H9 (cell line): ENCODE measurements at regions not wholly inside any gene's neighbourhood (a gene's known extent, or its start where the extent isn't known, plus 50 kb on each side); places are given as distances from the start of the nearest gene placed in this dataset.

ENCODE experiments used
- DNase-seq: peaks from one replicate; pipeline ENCODE4 v3.0.0-alpha.2; 2017
- H2AFZ ChIP-seq: one replicate; pipeline ENCODE4 v1.6.1; 2013; ENCODE audit warnings: mild to moderate bottlenecking, low read length, control low read depth, moderate library complexity
- H2AK5ac ChIP-seq: 2 replicates; pipeline ENCODE4 v1.6.1; 2013; ENCODE audit warnings: low read length, control low read depth, mixed read lengths; ENCODE audit not compliant: insufficient read length
- H2BK120ac ChIP-seq: one replicate; pipeline ENCODE4 v1.6.1; 2013; ENCODE audit warnings: low read depth, mild to moderate bottlenecking, low read length, control low read depth, inconsistent platforms; ENCODE audit not compliant: poor library complexity, severe bottlenecking
- H2BK12ac ChIP-seq: 2 replicates; pipeline ENCODE4 v1.6.1; 2013; ENCODE audit warnings: low read length, control low read depth, mixed read lengths, low read depth; ENCODE audit not compliant: insufficient read length
- H2BK15ac ChIP-seq: 2 replicates; pipeline ENCODE4 v1.6.1; 2013; ENCODE audit warnings: low read depth, low read length, control low read depth
- H2BK20ac ChIP-seq: one replicate; pipeline ENCODE4 v1.6.1; 2013; ENCODE audit warnings: low read depth, mild to moderate bottlenecking, low read length, control low read depth, inconsistent platforms; ENCODE audit not compliant: poor library complexity, severe bottlenecking
- H2BK5ac ChIP-seq: 2 replicates; pipeline ENCODE4 v1.6.1; 2013; ENCODE audit warnings: low read length, control low read depth, mixed read lengths; ENCODE audit not compliant: insufficient read length
- H3K14ac ChIP-seq: 2 replicates; pipeline ENCODE4 v1.6.1; 2013; ENCODE audit warnings: low read length, control low read depth; ENCODE audit not compliant: insufficient read depth
- H3K18ac ChIP-seq: 2 replicates; pipeline ENCODE4 v1.6.1; 2013; ENCODE audit warnings: low read depth, mild to moderate bottlenecking, mixed read lengths, low read length, control low read depth; ENCODE audit not compliant: insufficient read length
- H3K23ac ChIP-seq: 2 replicates; pipeline ENCODE4 v1.6.1; 2013; ENCODE audit warnings: low read length, control low read depth, mixed read lengths, low read depth; ENCODE audit not compliant: insufficient read length
- H3K23me2 ChIP-seq: 2 replicates; pipeline ENCODE4 v1.6.1; 2013; ENCODE audit warnings: low read depth, mild to moderate bottlenecking, mixed read lengths, low read length, control low read depth; ENCODE audit not compliant: insufficient read length, poor library complexity, severe bottlenecking
- H3K27ac ChIP-seq: 2 replicates; pipeline ENCODE4 v1.5.1; 2013; ENCODE audit warnings: low read length, control low read depth, mixed read lengths, low read depth; ENCODE audit not compliant: insufficient read length
- H3K27me3 ChIP-seq: 2 replicates; pipeline ENCODE4 v1.6.1; 2013; ENCODE audit warnings: low read length, control low read depth, inconsistent platforms; ENCODE audit not compliant: insufficient read depth
- H3K4ac ChIP-seq: 2 replicates; pipeline ENCODE4 v1.6.1; 2013; ENCODE audit warnings: low read depth, mild to moderate bottlenecking, control low read depth, inconsistent platforms, low read length, moderate library complexity
- H3K4me1 ChIP-seq: 2 replicates; pipeline ENCODE4 v1.6.1; 2013; ENCODE audit warnings: low read length, control low read depth, inconsistent platforms; ENCODE audit not compliant: insufficient read depth
- H3K4me2 ChIP-seq: 2 replicates; pipeline ENCODE4 v1.6.1; 2013; ENCODE audit warnings: low read length, control low read depth, mixed read lengths; ENCODE audit not compliant: insufficient read length, insufficient read depth
- H3K56ac ChIP-seq: 2 replicates; pipeline ENCODE4 v1.6.1; 2013; ENCODE audit warnings: low read depth, mild to moderate bottlenecking, mixed read lengths, low read length, control low read depth; ENCODE audit not compliant: insufficient read length
- H3K79me1 ChIP-seq: 2 replicates; pipeline ENCODE4 v1.6.1; 2013; ENCODE audit warnings: low read depth, mild to moderate bottlenecking, moderate library complexity, low read length, control low read depth, inconsistent platforms; ENCODE audit not compliant: insufficient read depth, poor library complexity, severe bottlenecking
- H3K79me2 ChIP-seq: 2 replicates; pipeline ENCODE4 v1.6.1; 2013; ENCODE audit warnings: low read length, control low read depth, inconsistent platforms; ENCODE audit not compliant: insufficient read depth
- H3K9ac ChIP-seq: 2 replicates; pipeline ENCODE4 v1.6.1; 2013; ENCODE audit warnings: low read length, control low read depth, mixed read lengths; ENCODE audit not compliant: insufficient read length; ENCODE audit errors: extremely low read depth
- H3K9me3 ChIP-seq: one replicate; pipeline ENCODE4 v1.6.1; 2013; ENCODE audit warnings: low read depth, low read length, inconsistent platforms; ENCODE audit not compliant: control insufficient read depth
- H3T11ph ChIP-seq: one replicate; pipeline ENCODE4 v1.6.1; 2013; ENCODE audit warnings: mild to moderate bottlenecking, low read length, control low read depth, inconsistent platforms
- H4K20me1 ChIP-seq: one replicate; pipeline ENCODE4 v1.6.1; 2013; ENCODE audit not compliant: control insufficient read depth, insufficient read length, insufficient read depth
- H4K5ac ChIP-seq: 2 replicates; pipeline ENCODE4 v1.6.1; 2013; ENCODE audit warnings: low read depth, mild to moderate bottlenecking, mixed read lengths, low read length, control low read depth; ENCODE audit not compliant: insufficient read length
- H4K8ac ChIP-seq: replicated peaks from 2 replicates; pipeline ENCODE4 v1.6.1; 2013; ENCODE audit warnings: low read length, control low read depth, mixed read lengths, low read depth; ENCODE audit not compliant: insufficient read length
- H4K91ac ChIP-seq: 2 replicates; pipeline ENCODE4 v1.6.1; 2013; ENCODE audit warnings: low read depth, mild to moderate bottlenecking, moderate library complexity, mixed read lengths, low read length, control low read depth; ENCODE audit not compliant: insufficient read length
- H3K27ac Mint-ChIP-seq, 3 experiments: 2 replicates in 2 of 3; 3 replicates in 1 of 3; pipeline ENCODE4 v1.8.0; 2020 to 2021; ENCODE audit warnings: mixed read lengths in 3 of 3, mild to moderate bottlenecking in 1 of 3, moderate library complexity in 1 of 3
- H3K27me3 Mint-ChIP-seq: 2 replicates; pipeline ENCODE4 v1.8.0; 2021; ENCODE audit warnings: low read depth, mild to moderate bottlenecking, moderate library complexity, mixed read lengths
- H3K36me3 Mint-ChIP-seq, 3 experiments: 2 replicates in 2 of 3; 3 replicates in 1 of 3; pipeline ENCODE4 v1.8.0; 2020 to 2021; ENCODE audit warnings: low read depth in 3 of 3, mixed read lengths in 3 of 3; ENCODE audit not compliant: insufficient read depth in 1 of 3
- H3K4me1 Mint-ChIP-seq, 2 experiments: 2 replicates each; pipeline ENCODE4 v1.8.0; 2020; ENCODE audit warnings: mixed read lengths in 2 of 2
- H3K4me3 Mint-ChIP-seq, 2 experiments: 2 replicates in 1 of 2; 3 replicates in 1 of 2; pipeline ENCODE4 v1.8.0; 2020 to 2021; ENCODE audit warnings: mild to moderate bottlenecking in 2 of 2, mixed read lengths in 2 of 2, moderate library complexity in 1 of 2
- H3K9me3 Mint-ChIP-seq, 2 experiments: 2 replicates in 1 of 2; 3 replicates in 1 of 2; pipeline ENCODE4 v1.8.0; 2020; ENCODE audit warnings: mild to moderate bottlenecking in 2 of 2, mixed read lengths in 2 of 2, moderate library complexity in 1 of 2
- CTCF ChIP-seq: fragments of 200-600 bp; sonication (generic); conservative IDR thresholded peaks from 3 replicates; pipeline ENCODE4 v1.8.0; 2021; ENCODE audit warnings: antibody characterized with exemption, mild to moderate bottlenecking
- WGBS: extraction: QIAGEN DNeasy Blood & Tissue Kit; methylation state at CpG from one replicate; pipeline ENCODE4 v1.1.7; 2013; ENCODE audit warnings: missing lambda C conversion rate, low lambda C conversion rate, mixed read lengths; ENCODE audit not compliant: insufficient read length; ENCODE audit errors: extremely low coverage; 5-methylcytosine and 5-hydroxymethylcytosine counted together

- H3K14ac ChIP-seq, result no peak overlapping the region
- no peak overlapping the region for H4K8ac ChIP-seq
- H3K9me3 ChIP-seq, result no peaks in the 10 kb centered on the region
- Mint-ChIP-seq H3K27ac (no peak overlapping the region), H3K9me3 (peaks cover 0 to 2% of the 10 kb centered on the region in 2 experiments; a peak in 1 of 5 replicates), H3K4me1 (peaks cover 18 to 23% of the 10 kb centered on the region in 2 experiments), H3K36me3 (no peaks in the 10 kb centered on the region; a peak in 2 of 7 replicates), H3K27me3 (peaks cover 1% of the 10 kb centered on the region; the same call in 1 of the 2 replicates), H3K4me3 (no peak overlapping the region)
- no peaks in the 10 kb centered on the region for H4K20me1 ChIP-seq
- H2BK15ac ChIP-seq, result no peak overlapping the region
- no peak overlapping the region for H3K9ac ChIP-seq
- no peaks in the 10 kb centered on the region for H3K79me1 ChIP-seq
- H4K91ac ChIP-seq, result no peak overlapping the region
- no peak overlapping the region for H2BK12ac ChIP-seq
- no peaks in the 10 kb centered on the region for H3K23me2 ChIP-seq
- TF ChIP-seq CTCF, result no peak
- H2BK20ac ChIP-seq, result no peak overlapping the region
- no peaks in the 10 kb centered on the region for H3K27me3 ChIP-seq
- H2BK120ac ChIP-seq, result no peak overlapping the region
- no peaks in the 10 kb centered on the region for H3K79me2 ChIP-seq
- no peak overlapping the region for H3T11ph ChIP-seq
- H4K5ac ChIP-seq, result no peak overlapping the region
- no peak overlapping the region for H3K23ac ChIP-seq
- H2AFZ ChIP-seq, result no peak overlapping the region
- H3K18ac ChIP-seq, result no peak overlapping the region
- H3K4me2 ChIP-seq, result no peak overlapping the region
- no peak overlapping the region for H2AK5ac ChIP-seq
- H3K4ac ChIP-seq, result no peak overlapping the region
- no peak for DNase-seq
- no CpG with 5 or more reads among the region's 7 CpGs for WGBS
- no peaks in the 10 kb centered on the region; the same call in 1 of the 2 replicates for H3K4me1 ChIP-seq
- H3K56ac ChIP-seq, result no peak overlapping the region
- H3K27ac ChIP-seq, result no peak overlapping the region
- H2BK5ac ChIP-seq, result no peak overlapping the region
Measured at GRCh38 chr2:128545829-128546228, 227.2 kb upstream of the HS6ST1 start.
